ENCODE measurements at regions not wholly inside any gene's neighbourhood (a gene's known extent, or its start where the extent isn't known, plus 50 kb on each side); places are given as distances from the start of the nearest gene placed in this dataset.

- Histone ChIP-seq H3K4me3 (no peak overlapping the region), H3K4me1 (replicated peaks in 1 of 2) (peaks cover 7 to 12% of the 10 kb centered on the region in 2 donors), H3K27ac (no peak overlapping the region)
- 0 to 100% (median 51%) methylated on average over 1 to 2 of the region's 2 CpGs; no CpG with 5 or more reads in 1 of the 10 experiments for WGBS, 10 experiments
- ATAC-seq (replicated peaks in 6 of 8), result peak in 3 of 8 experiments; percentile 4 to 17 (median 11)
- in situ Hi-C loops (cut with MboI; ENCODE audit: low pct_unique_long_range_greater_than_20kb in 2 of 9, low sequenced_read_pairs in 9 of 9, unreplicated experiment in 9 of 9), result no loop called here
These were observed 451.9 kb upstream of the C9orf72 start for GRCh38 chr9:28025186-28025585.

- H3K27ac ChIP-seq, result no peak overlapping the region
- H3K4me3 ChIP-seq, result no peak overlapping the region
- H3K4me1 ChIP-seq (replicated peaks in 1 of 2), result peaks cover 4 to 10% of the 10 kb centered on the region in 2 donors
- peak in 2 of 8 experiments; percentile 15 to 33 for ATAC-seq (replicated peaks in 6 of 8)
- WGBS, 10 experiments, result 13 to 100% (median 50%) methylated on average over 1 to 5 of the region's 5 CpGs; no CpG with 5 or more reads in 1 of the 10 experiments
- in situ Hi-C loops (cut with MboI; ENCODE audit: low pct_unique_long_range_greater_than_20kb in 2 of 9, low sequenced_read_pairs in 9 of 9, unreplicated experiment in 9 of 9), result no loop called here
These were observed 458.4 kb upstream of the C9orf72 start for GRCh38 chr9:28031521-28032267.

- no peak overlapping the region for H3K27ac ChIP-seq
- H3K4me3 ChIP-seq, result no peak overlapping the region
- H3K4me1 ChIP-seq (replicated peaks in 1 of 2), result peaks cover 4 to 10% of the 10 kb centered on the region in 2 donors
- in situ Hi-C loops (cut with MboI; ENCODE audit: low pct_unique_long_range_greater_than_20kb in 2 of 9, low sequenced_read_pairs in 9 of 9, unreplicated experiment in 9 of 9), result no loop called here
- ATAC-seq (replicated peaks in 6 of 8), result peak in 6 of 8 experiments; percentile 16 to 97 (median 56)
- 17 to 92% (median 53%) methylated on average over 1 to 2 of the region's 2 CpGs; no CpG with 5 or more reads in 4 of the 10 experiments for WGBS, 10 experiments
These were observed 458.9 kb upstream of the C9orf72 start for GRCh38 chr9:28032268-28032590.

- in situ Hi-C loops (cut with MboI; ENCODE audit: low pct_unique_long_range_greater_than_20kb in 2 of 9, low sequenced_read_pairs in 9 of 9, unreplicated experiment in 9 of 9), result no loop called here
- WGBS, 10 experiments, result 4 to 90% (median 80%) methylated on average over 1 to 5 of the region's 6 CpGs; no CpG with 5 or more reads in 2 of the 10 experiments
- no peak overlapping the region for H3K27ac ChIP-seq
These were observed 461.0 kb upstream of the C9orf72 start for GRCh38 chr9:28034242-28034641.

GRCh38 chr9:28037968-28038367 is 464.7 kb upstream of the C9orf72 start:
- Histone ChIP-seq H3K27ac (no peak overlapping the region), H3K4me3 (no peak overlapping the region), H3K4me1 (replicated peaks in 1 of 2) (no peaks in the 10 kb centered on the region)
- in situ Hi-C loops (cut with MboI; ENCODE audit: low pct_unique_long_range_greater_than_20kb in 2 of 9, low sequenced_read_pairs in 9 of 9, unreplicated experiment in 9 of 9), result no loop called here
- WGBS, 10 experiments, result 0 to 100% (median 100%) methylated on average over 1 of the region's 1 CpG; no CpG with 5 or more reads in 2 of the 10 experiments
- no peak for ATAC-seq (replicated peaks in 6 of 8)

More at GRCh38 chr9:28034242-28034641, 461.0 kb upstream of the C9orf72 start:
- Histone ChIP-seq H3K4me1 (replicated peaks in 1 of 2) (peaks cover 4 to 10% of the 10 kb centered on the region in 2 donors), H3K4me3 (no peak overlapping the region)
- no peak for ATAC-seq (replicated peaks in 6 of 8)

GRCh38 chr9:28045051-28045450 is 471.8 kb upstream of the C9orf72 start:
- no peak for ATAC-seq (replicated peaks in 6 of 8)
- H3K4me3 ChIP-seq, result no peak overlapping the region
- in situ Hi-C loops (cut with MboI; ENCODE audit: low pct_unique_long_range_greater_than_20kb in 2 of 9, low sequenced_read_pairs in 9 of 9, unreplicated experiment in 9 of 9), result no loop called here
- H3K4me1 ChIP-seq (replicated peaks in 1 of 2), result no peaks in the 10 kb centered on the region
- WGBS, 10 experiments, result 17 to 100% (median 92%) methylated on average over 1 to 3 of the region's 3 CpGs; no CpG with 5 or more reads in 1 of the 10 experiments
- H3K27ac ChIP-seq, result no peak overlapping the region

GRCh38 chr9:28050046-28050445 is 476.8 kb upstream of the C9orf72 start:
- no peak for ATAC-seq (replicated peaks in 6 of 8)
- in situ Hi-C loops (cut with MboI; ENCODE audit: low pct_unique_long_range_greater_than_20kb in 2 of 9, low sequenced_read_pairs in 9 of 9, unreplicated experiment in 9 of 9), result loop anchor here in 1 of 9 experiments (25.0 kb wide), 1 partner anchor 338 kb away; no protein-coding TSS in a partner anchor
- Histone ChIP-seq H3K4me1 (replicated peaks in 1 of 2) (peaks cover 0 to 8% of the 10 kb centered on the region in 2 donors), H3K4me3 (no peak overlapping the region), H3K27ac (no peak overlapping the region)

GRCh38 chr9:28050941-28051340 is 477.7 kb upstream of the C9orf72 start:
- H3K27ac ChIP-seq, result no peak overlapping the region
- in situ Hi-C loops (cut with MboI; ENCODE audit: low pct_unique_long_range_greater_than_20kb in 2 of 9, low sequenced_read_pairs in 9 of 9, unreplicated experiment in 9 of 9), result loop anchor here in 1 of 9 experiments (25.0 kb wide), 1 partner anchor 339 kb away; no protein-coding TSS in a partner anchor
- H3K4me1 ChIP-seq (replicated peaks in 1 of 2), result peaks cover 0 to 8% of the 10 kb centered on the region in 2 donors
- H3K4me3 ChIP-seq, result no peak overlapping the region
- no peak for ATAC-seq (replicated peaks in 6 of 8)
- 0 to 100% (median 83%) methylated on average over 1 to 2 of the region's 2 CpGs; no CpG with 5 or more reads in 1 of the 10 experiments for WGBS, 10 experiments

- H3K4me1 ChIP-seq (replicated peaks in 1 of 2), result peaks cover 0 to 8% of the 10 kb centered on the region in 2 donors
- peak in 1 of 8 experiments; percentile 87 for ATAC-seq (replicated peaks in 6 of 8)
- H3K27ac ChIP-seq, result no peak overlapping the region
- WGBS, 10 experiments, result 10 to 86% (median 74%) methylated on average over 2 to 5 of the region's 5 CpGs
- H3K4me3 ChIP-seq, result no peak overlapping the region
- in situ Hi-C loops (cut with MboI; ENCODE audit: low pct_unique_long_range_greater_than_20kb in 2 of 9, low sequenced_read_pairs in 9 of 9, unreplicated experiment in 9 of 9), result loop anchor here in 1 of 9 experiments (25.0 kb wide), 1 partner anchor 340 kb away; no protein-coding TSS in a partner anchor
These were observed 478.6 kb upstream of the C9orf72 start for GRCh38 chr9:28051559-28052503.

GRCh38 chr9:28053096-28053777 is 480.0 kb upstream of the C9orf72 start:
- Histone ChIP-seq H3K4me1 (replicated peaks in 1 of 2) (peaks cover 0 to 8% of the 10 kb centered on the region in 2 donors), H3K4me3 (no peak overlapping the region), H3K27ac (no peak overlapping the region)
- in situ Hi-C loops (cut with MboI; ENCODE audit: low pct_unique_long_range_greater_than_20kb in 2 of 9, low sequenced_read_pairs in 9 of 9, unreplicated experiment in 9 of 9), result loop anchor here in 1 of 9 experiments (25.0 kb wide), 1 partner anchor 341 kb away; no protein-coding TSS in a partner anchor
- peak in 1 of 8 experiments; percentile 34 for ATAC-seq (replicated peaks in 6 of 8)
- whole genome bisulfite sequencing, 10 experiments, result 48 to 94% (median 80%) methylated on average over 2 to 7 of the region's 7 CpGs

GRCh38 chr9:28056006-28056405 is 482.7 kb upstream of the C9orf72 start:
- Histone ChIP-seq H3K4me1 (replicated peaks in 1 of 2) (peaks cover 0 to 8% of the 10 kb centered on the region in 2 donors), H3K4me3 (no peak overlapping the region), H3K27ac (no peak overlapping the region)
- peak in 2 of 8 experiments; percentile 53 to 74 for ATAC-seq (replicated peaks in 6 of 8)
- in situ Hi-C loops (cut with MboI; ENCODE audit: low pct_unique_long_range_greater_than_20kb in 2 of 9, low sequenced_read_pairs in 9 of 9, unreplicated experiment in 9 of 9), result loop anchor here in 1 of 9 experiments (25.0 kb wide), 1 partner anchor 344 kb away; no protein-coding TSS in a partner anchor
- WGBS, 10 experiments, result 1 to 100% (median 79%) methylated on average over 3 to 10 of the region's 10 CpGs; no CpG with 5 or more reads in 1 of the 10 experiments

- Histone ChIP-seq H3K27ac (no peak overlapping the region), H3K4me3 (no peak overlapping the region), H3K4me1 (replicated peaks in 1 of 2) (peaks cover 0 to 8% of the 10 kb centered on the region in 2 donors)
- WGBS, 10 experiments, result 0 to 100% (median 100%) methylated on average over 1 of the region's 1 CpG; no CpG with 5 or more reads in 3 of the 10 experiments
- in situ Hi-C loops (cut with MboI; ENCODE audit: low pct_unique_long_range_greater_than_20kb in 2 of 9, low sequenced_read_pairs in 9 of 9, unreplicated experiment in 9 of 9), result loop anchor here in 1 of 9 experiments (25.0 kb wide), 1 partner anchor 344 kb away; no protein-coding TSS in a partner anchor
- ATAC-seq (replicated peaks in 6 of 8), result peak in 1 of 8 experiments; percentile 16
These were observed 483.2 kb upstream of the C9orf72 start for GRCh38 chr9:28056466-28056865.

Measured in motor neuron (in vitro differentiated cells).